Testis (tissue), 2 donors: ENCODE measurements at regions not wholly inside any gene's neighbourhood (a gene's known extent, or its start where the extent isn't known, plus 50 kb on each side); places are given as distances from the start of the nearest gene placed in this dataset.

Source experiments
- DNase-seq: peaks from one replicate; pipeline ENCODE4 v3.0.0-alpha.2; 2019
- H3K27ac ChIP-seq, 2 donors: fragments of 200-600 bp; sonication (generic); one replicate each; pipeline ENCODE4 v1.5.1; 2019
- H3K27me3 ChIP-seq: fragments of 200-600 bp; sonication (generic); one replicate; pipeline ENCODE4 v1.5.1; 2019
- H3K36me3 ChIP-seq: fragments of 200-600 bp; sonication (generic); one replicate; pipeline ENCODE4 v1.5.1; 2017; ENCODE audit warnings: low read depth; ENCODE audit errors: missing control alignments
- H3K4me1 ChIP-seq: fragments of 200-600 bp; sonication (generic); one replicate; pipeline ENCODE4 v1.5.1; 2019
- H3K4me3 ChIP-seq, 2 donors: fragments of 200-600 bp; sonication (generic); one replicate each; pipeline ENCODE4 v1.5.1; 2017 to 2019
- H3K9me3 ChIP-seq: fragments of 200-600 bp; sonication (generic); one replicate; pipeline ENCODE4 v1.5.1; 2017
- CTCF ChIP-seq, 3 experiments: fragments of 450-650 bp in 2 of 3; fragments of 200-600 bp in 1 of 3; sonication (generic) in 1 of 3; IDR thresholded peaks; one replicate each; pipeline ENCODE4 v1.5.1; 2016 to 2019; ENCODE audit warnings: antibody characterized with exemption in 3 of 3, mild to moderate bottlenecking in 2 of 3, moderate library complexity in 1 of 3
- POLR2A ChIP-seq: fragments of 450-650 bp; IDR thresholded peaks from one replicate; pipeline ENCODE4 v1.6.1; 2017; ENCODE audit warnings: antibody characterized with exemption, mild to moderate bottlenecking, moderate library complexity
- WGBS, 2 donors: methylation state at CpG; one replicate each; pipeline ENCODE4 v1.1.5; 2018; 5-methylcytosine and 5-hydroxymethylcytosine counted together
- intact Hi-C: fragments of 100-400 bp; cut with DNase I; formaldehyde crosslinking; loops from one replicate; pipeline ENCODE4 v1.15.1; 2023; ENCODE audit warnings: low total_unique reads

GRCh38 chr13:63540061-63540460 is 2124.4 kb upstream of the PCDH20 start:
- WGBS, 2 donors = 72 to 76% methylated on average over 1 of the region's 1 CpG
- H3K36me3 ChIP-seq = no peaks in the 10 kb centered on the region
- TF ChIP-seq CTCF (IDR thresholded peaks at IDR 0.05) (no peak), POLR2A (no peak)
- no peak overlapping the region for H3K27ac ChIP-seq
- intact Hi-C loops = no loop called here
- H3K9me3 ChIP-seq = no peaks in the 10 kb centered on the region
- DNase-seq = no peak
- H3K27me3 ChIP-seq = no peaks in the 10 kb centered on the region
- H3K4me1 ChIP-seq = no peaks in the 10 kb centered on the region
- H3K4me3 ChIP-seq = no peak overlapping the region

- no peak for DNase-seq
- H3K9me3 ChIP-seq = no peaks in the 10 kb centered on the region
- H3K4me3 ChIP-seq = no peak overlapping the region
- no peaks in the 10 kb centered on the region for H3K27me3 ChIP-seq
- H3K36me3 ChIP-seq = no peaks in the 10 kb centered on the region
- WGBS, 2 donors = 72 to 77% methylated on average over 9 of the region's 9 CpGs
- TF ChIP-seq CTCF (IDR thresholded peaks at IDR 0.05) (no peak), POLR2A (no peak)
- intact Hi-C loops = no loop called here
- H3K4me1 ChIP-seq = no peaks in the 10 kb centered on the region
- no peak overlapping the region for H3K27ac ChIP-seq
Measured at GRCh38 chr13:63517371-63517770, 2101.7 kb upstream of the PCDH20 start.

- intact Hi-C loops = no loop called here
- no peak overlapping the region for H3K27ac ChIP-seq
- no peak for DNase-seq
- H3K9me3 ChIP-seq = no peaks in the 10 kb centered on the region
- no peaks in the 10 kb centered on the region for H3K27me3 ChIP-seq
- WGBS, 2 donors = 87 to 90% methylated on average over 1 of the region's 1 CpG
- no peaks in the 10 kb centered on the region for H3K36me3 ChIP-seq
- no peak overlapping the region for H3K4me3 ChIP-seq
- TF ChIP-seq CTCF (IDR thresholded peaks at IDR 0.05) (no peak), POLR2A (no peak)
- no peaks in the 10 kb centered on the region for H3K4me1 ChIP-seq
Measured at GRCh38 chr13:63516124-63516523, 2100.5 kb upstream of the PCDH20 start.

GRCh38 chr13:63514886-63515285 is 2099.2 kb upstream of the PCDH20 start:
- DNase-seq = no peak
- intact Hi-C loops = no loop called here
- TF ChIP-seq POLR2A (no peak), CTCF (IDR thresholded peaks at IDR 0.05) (no peak)

GRCh38 chr13:63512095-63512494 is 2096.4 kb upstream of the PCDH20 start:
- Histone ChIP-seq H3K27me3 (no peaks in the 10 kb centered on the region), H3K4me1 (no peaks in the 10 kb centered on the region), H3K9me3 (no peaks in the 10 kb centered on the region), H3K36me3 (no peaks in the 10 kb centered on the region), H3K27ac (no peak overlapping the region), H3K4me3 (no peak overlapping the region)
- 65 to 69% methylated on average over 6 to 8 of the region's 8 CpGs for WGBS, 2 donors
- TF ChIP-seq POLR2A (no peak), CTCF (IDR thresholded peaks at IDR 0.05) (no peak)
- no peak for DNase-seq
- intact Hi-C loops = no loop called here

More at GRCh38 chr13:63514886-63515285, 2099.2 kb upstream of the PCDH20 start:
- WGBS, 2 donors = 59 to 61% methylated on average over 2 of the region's 2 CpGs
- Histone ChIP-seq H3K27me3 (no peaks in the 10 kb centered on the region), H3K4me1 (no peaks in the 10 kb centered on the region), H3K4me3 (no peak overlapping the region), H3K36me3 (no peaks in the 10 kb centered on the region), H3K27ac (no peak overlapping the region), H3K9me3 (no peaks in the 10 kb centered on the region)
